Hematopoietic multipotent progenitor cell treated with erythropoietin and hydrocortisone succinate and interleukin-3 and kit ligand, for 8 days (in vitro differentiated cells): ENCODE measurements at regions not wholly inside any gene's neighbourhood (a gene's known extent, or its start where the extent isn't known, plus 50 kb on each side); places are given as distances from the start of the nearest gene placed in this dataset.
"Not testable (repeated sequence)": the region's sequence is repeated elsewhere in the genome, so short reads cannot be mapped to it uniquely, and the experiment has no call there.

Source experiments
- DNase-seq: peaks from one replicate; pipeline ENCODE4 v3.0.0-alpha.2; 2015

GRCh38 chr6:154639196-154639595, 94.0 kb upstream of the SCAF8 start:
- not testable (repeated sequence) for DNase-seq

GRCh38 chr6:154648188-154648887, 84.9 kb upstream of the SCAF8 start:
- peak; percentile 80 for DNase-seq

GRCh38 chr6:154648888-154649205, 84.4 kb upstream of the SCAF8 start:
- no peak for DNase-seq

- DNase-seq: no peak
Observed at GRCh38 chr6:154649721-154650120, 83.5 kb upstream of the SCAF8 start.

GRCh38 chr6:154650351-154650750, 82.9 kb upstream of the SCAF8 start:
- DNase-seq: peak; percentile 94

- no peak for DNase-seq
Observed at GRCh38 chr6:154651656-154652055, 81.6 kb upstream of the SCAF8 start.

- DNase-seq: no peak
Observed at GRCh38 chr6:154653385-154653784, 79.8 kb upstream of the SCAF8 start.

GRCh38 chr6:154653853-154654252, 79.4 kb upstream of the SCAF8 start:
- DNase-seq: no peak

- no peak for DNase-seq
Observed at GRCh38 chr6:154656660-154657059, 76.6 kb upstream of the SCAF8 start.

- peak; percentile 15 for DNase-seq
Observed at GRCh38 chr6:154661768-154662167, 71.4 kb upstream of the SCAF8 start.

- no peak for DNase-seq
Observed at GRCh38 chr6:154664287-154664686, 68.9 kb upstream of the SCAF8 start.

- no peak for DNase-seq
Observed at GRCh38 chr6:154668156-154668555, 65.1 kb upstream of the SCAF8 start.

- DNase-seq: no peak
Observed at GRCh38 chr6:154672086-154672485, 61.1 kb upstream of the SCAF8 start.

GRCh38 chr6:154673919-154674318, 59.3 kb upstream of the SCAF8 start:
- DNase-seq: peak; percentile 67

- peak; percentile 97 for DNase-seq
Observed at GRCh38 chr6:154675602-154676088, 57.6 kb upstream of the SCAF8 start.

GRCh38 chr6:154682633-154683125, 50.5 kb upstream of the SCAF8 start:
- DNase-seq: no peak
